B cell (primary cell): ENCODE measurements at regions not wholly inside any gene's neighbourhood (a gene's known extent, or its start where the extent isn't known, plus 50 kb on each side); places are given as distances from the start of the nearest gene placed in this dataset.

Experiments used
- ATAC-seq: fragments of 200-7000 bp; cut with Tn5 transposase; one replicate; pipeline ENCODE4 v1.10.0; 2021; ENCODE audit warnings: low read depth, mild to moderate bottlenecking, moderate number of reproducible peaks, moderate library complexity
- CTCF ChIA-PET: fragments of 350-600 bp; sonication (Branson Sonifier 250); formaldehyde crosslinking; loops from one replicate; lab custom pipeline; 2021; ENCODE audit warnings: antibody characterized with exemption, inconsistent platforms; lab: Charles Lee
- POLR2A ChIA-PET: fragments of 350-600 bp; sonication (Branson Sonifier 250); formaldehyde crosslinking; loops from one replicate; lab custom pipeline; 2021; ENCODE audit warnings: antibody characterized with exemption; lab: Charles Lee
- DNase-seq: peaks from one replicate; pipeline ENCODE4 v3.0.0; 2013
- H2AFZ ChIP-seq: 2 replicates; pipeline ENCODE4 v1.6.1; 2012; ENCODE audit warnings: mild to moderate bottlenecking, low read depth, low read length; ENCODE audit not compliant: insufficient read depth, poor library complexity, severe bottlenecking
- H3K27ac ChIP-seq, 2 donors: 1 replicate in 1 of 2; 2 replicates in 1 of 2; pipeline ENCODE4 v1.5.1; 2012 to 2013; ENCODE audit warnings: low read length in 2 of 2, mild to moderate bottlenecking in 2 of 2, moderate library complexity in 1 of 2
- H3K27me3 ChIP-seq, 4 experiments: fragments of 200-600 bp in 1 of 4; sonication (generic) in 1 of 4; replicated peaks in 1 of 4; 1 replicate in 2 of 4; 2 replicates in 2 of 4; pipeline versions ENCODE4 v1.6.1 to v1.7.0; 2013 to 2016; ENCODE audit warnings: low read length in 3 of 4, mild to moderate bottlenecking in 2 of 4, mixed read lengths in 1 of 4, moderate library complexity in 1 of 4; ENCODE audit not compliant: insufficient read depth in 4 of 4, control insufficient read depth in 3 of 4; ENCODE audit errors: control extremely low read depth in 1 of 4
- H3K36me3 ChIP-seq, 2 experiments: replicated peaks in 1 of 2; 1 replicate in 1 of 2; 2 replicates in 1 of 2; pipeline versions ENCODE4 v1.6.1 to v1.7.1; 2013; ENCODE audit warnings: low read length in 1 of 2; ENCODE audit not compliant: insufficient read depth in 2 of 2, control insufficient read depth in 1 of 2; ENCODE audit errors: control extremely low read depth in 1 of 2, extremely low read depth in 1 of 2
- H3K4me1 ChIP-seq, 2 donors: fragments of 200-600 bp in 1 of 2; sonication (generic) in 1 of 2; 1 replicate in 1 of 2; 2 replicates in 1 of 2; pipeline versions ENCODE4 v1.5.1 to v1.6.1; 2013 to 2017; ENCODE audit warnings: low read length in 2 of 2; ENCODE audit not compliant: control insufficient read depth in 2 of 2, insufficient read depth in 2 of 2
- H3K4me2 ChIP-seq: replicated peaks from 2 replicates; pipeline ENCODE3; 2012; ENCODE audit warnings: mild to moderate bottlenecking, low read depth, low read length; ENCODE audit not compliant: poor library complexity, severe bottlenecking
- H3K4me3 ChIP-seq, 5 experiments: fragments of 200-600 bp in 1 of 5; sonication (generic) in 1 of 5; 1 replicate in 3 of 5; 2 replicates in 2 of 5; pipeline versions ENCODE4 v1.5.1 to v1.7.0; 2011 to 2016; ENCODE audit warnings: low read length in 4 of 5, mild to moderate bottlenecking in 4 of 5, low read depth in 2 of 5, control low read depth in 1 of 5, moderate library complexity in 1 of 5; ENCODE audit not compliant: insufficient read depth in 1 of 5; ENCODE audit errors: control extremely low read depth in 1 of 5, extremely low read depth in 1 of 5
- H3K79me2 ChIP-seq: fragments of 200-600 bp; sonication (generic); one replicate; pipeline ENCODE4 v1.6.0; 2016; ENCODE audit warnings: low read length; ENCODE audit not compliant: control insufficient read depth, insufficient read depth
- H3K9ac ChIP-seq: fragments of 200-600 bp; sonication (generic); 2 replicates; pipeline ENCODE4 v1.6.1; 2017; ENCODE audit warnings: mild to moderate bottlenecking, low read length, moderate library complexity
- H3K9me3 ChIP-seq, 3 donors: one replicate each; pipeline versions ENCODE4 v1.6.1 to v1.7.1; 2013; ENCODE audit warnings: low read length in 2 of 3; ENCODE audit not compliant: control insufficient read depth in 2 of 3, insufficient read depth in 1 of 3; ENCODE audit errors: control extremely low read depth in 1 of 3
- H4K20me1 ChIP-seq: 2 replicates; pipeline ENCODE4 v1.6.0; 2012; ENCODE audit warnings: mild to moderate bottlenecking, low read length; ENCODE audit not compliant: insufficient read depth, control insufficient read depth, poor library complexity, severe bottlenecking
- H3K27ac Mint-ChIP-seq: one replicate; pipeline ENCODE4 v1.8.0; 2021; ENCODE audit warnings: mixed read lengths
- H3K27me3 Mint-ChIP-seq: one replicate; pipeline ENCODE4 v1.8.0; 2021; ENCODE audit warnings: mixed read lengths
- H3K4me1 Mint-ChIP-seq: one replicate; pipeline ENCODE4 v1.8.0; 2021; ENCODE audit warnings: mixed read lengths
- H3K4me3 Mint-ChIP-seq: one replicate; pipeline ENCODE4 v1.8.0; 2021; ENCODE audit warnings: mixed read lengths
- H3K9me3 Mint-ChIP-seq: one replicate; pipeline ENCODE4 v1.8.0; 2022; ENCODE audit warnings: mixed read lengths; ENCODE audit not compliant: insufficient read depth
- CTCF ChIP-seq: fragments of 200-600 bp; IDR thresholded peaks from one replicate; pipeline ENCODE4 v1.8.0; 2022; ENCODE audit warnings: antibody characterized with exemption, mild to moderate bottlenecking
- EZH2 ChIP-seq: IDR thresholded peaks from 2 replicates; pipeline ENCODE4 v1.6.1; 2012; ENCODE audit warnings: borderline replicate concordance, low read depth, mild to moderate bottlenecking, moderate library complexity, low read length; ENCODE audit not compliant: insufficient read depth, poor library complexity, severe bottlenecking
- WGBS: methylation state at CpG from one replicate; pipeline ENCODE4 v1.1.5; 2013; ENCODE audit warnings: missing lambda C conversion rate; ENCODE audit not compliant: insufficient coverage; 5-methylcytosine and 5-hydroxymethylcytosine counted together
- intact Hi-C: fragments of 100-400 bp; cut with micrococcal nuclease; formaldehyde crosslinking; loops from one replicate; pipeline ENCODE4 v1.10.0; 2022

- Mint-ChIP-seq H3K27ac (no peak overlapping the region), H3K4me3 (no peak overlapping the region), H3K27me3 (peaks cover 23% of the 10 kb centered on the region), H3K9me3 (no peaks in the 10 kb centered on the region), H3K4me1 (no peaks in the 10 kb centered on the region)
- Histone ChIP-seq H2AFZ (no peak overlapping the region), H3K4me2 (no peak overlapping the region), H3K4me1 (no peaks in the 10 kb centered on the region), H4K20me1 (no peaks in the 10 kb centered on the region), H3K4me3 (no peak overlapping the region), H3K9me3 (no peaks in the 10 kb centered on the region), H3K79me2 (no peaks in the 10 kb centered on the region), H3K36me3 (no peaks in the 10 kb centered on the region), H3K27me3 (peaks cover 0 to 4% (median 0%) of the 10 kb centered on the region in 4 experiments), H3K9ac (no peak overlapping the region), H3K27ac (no peak overlapping the region)
- TF ChIP-seq CTCF (no peak), EZH2 (no peak)
- DNase-seq = no peak
- intact Hi-C loops = no loop called here
- ChIA-PET POLR2A (no interaction called here), CTCF (no interaction called here)
- no peak for ATAC-seq
Measured at GRCh38 chr5:125890511-125890931, 532.7 kb upstream of the GRAMD2B start.

GRCh38 chr5:125891061-125891725 lies 532.0 kb upstream of the GRAMD2B start:
- no peaks in the 10 kb centered on the region for H3K79me2 ChIP-seq
- TF ChIP-seq EZH2 (no peak), CTCF (no peak)
- Mint-ChIP-seq H3K27ac (no peak overlapping the region), H3K4me1 (no peaks in the 10 kb centered on the region), H3K4me3 (no peak overlapping the region), H3K27me3 (peaks cover 23% of the 10 kb centered on the region), H3K9me3 (no peaks in the 10 kb centered on the region)
- no peaks in the 10 kb centered on the region for H3K4me1 ChIP-seq
- H4K20me1 ChIP-seq = no peaks in the 10 kb centered on the region
- WGBS = no CpG with 5 or more reads among the region's 2 CpGs
- ChIA-PET POLR2A (no interaction called here), CTCF (no interaction called here)
- no peak overlapping the region for H3K27ac ChIP-seq
- no peak overlapping the region for H3K4me2 ChIP-seq
- H3K4me3 ChIP-seq = no peak overlapping the region
- no peak for ATAC-seq
- no peaks in the 10 kb centered on the region for H3K9me3 ChIP-seq
- no peaks in the 10 kb centered on the region for H3K36me3 ChIP-seq
- intact Hi-C loops = no loop called here
- H3K9ac ChIP-seq = no peak overlapping the region
- DNase-seq = no peak
- H2AFZ ChIP-seq = no peak overlapping the region
- peaks cover 0 to 4% (median 0%) of the 10 kb centered on the region in 4 experiments for H3K27me3 ChIP-seq
